Chondrocyte (in vitro differentiated cells): ENCODE measurements at regions not wholly inside any gene's neighbourhood (a gene's known extent, or its start where the extent isn't known, plus 50 kb on each side); places are given as distances from the start of the nearest gene placed in this dataset.

Source experiments
- DNase-seq: peaks from one replicate; pipeline ENCODE4 v3.0.0; 2021; ENCODE audit warnings: mixed read lengths, low spot score
- H3K27ac Mint-ChIP-seq: one replicate; pipeline ENCODE4 v1.8.0; 2021; ENCODE audit warnings: mild to moderate bottlenecking, moderate library complexity, mixed read lengths; ENCODE audit not compliant: unreplicated experiment
- H3K27me3 Mint-ChIP-seq: 2 replicates; pipeline ENCODE4 v1.8.0; 2021; ENCODE audit warnings: low read depth, mixed read lengths
- H3K36me3 Mint-ChIP-seq: 2 replicates; pipeline ENCODE4 v1.8.0; 2021; ENCODE audit warnings: low read depth, mixed read lengths
- H3K4me1 Mint-ChIP-seq: 2 replicates; pipeline ENCODE4 v1.8.0; 2021; ENCODE audit warnings: low read depth, mild to moderate bottlenecking, mixed read lengths
- H3K4me3 Mint-ChIP-seq: one replicate; pipeline ENCODE4 v1.8.0; 2021; ENCODE audit warnings: mild to moderate bottlenecking, moderate library complexity, mixed read lengths; ENCODE audit not compliant: unreplicated experiment
- H3K9me3 Mint-ChIP-seq: 2 replicates; pipeline ENCODE4 v1.8.0; 2021; ENCODE audit warnings: low read depth, mixed read lengths
- TF ChIP-seq, protein P1 (sequence below): fragments of 200-600 bp; sonication (generic); IDR thresholded peaks from 2 replicates; pipeline ENCODE4 v1.5.0; 2021; ENCODE audit warnings: antibody characterized with exemption, mild to moderate bottlenecking, moderate library complexity

DNA sequence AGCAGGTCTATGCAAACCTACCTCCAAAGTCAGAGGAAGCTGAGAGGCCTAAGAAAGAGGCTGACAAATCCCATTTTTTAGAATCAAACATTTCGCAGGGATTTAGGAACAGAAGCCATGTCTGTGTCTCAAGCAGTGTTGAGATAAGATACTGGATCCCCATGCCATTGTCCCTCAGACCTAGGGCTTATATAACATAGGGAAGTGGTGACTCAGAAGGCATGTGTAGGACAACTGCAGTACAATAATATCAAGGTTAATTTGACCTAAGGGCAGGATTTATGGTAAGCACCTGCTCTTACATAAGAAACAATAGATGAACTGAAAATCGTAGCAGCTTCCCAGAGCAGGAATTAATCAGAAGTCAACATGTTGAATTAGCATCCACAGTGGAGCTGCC lies 459.4 kb downstream of the ANXA1 start:
- TF ChIP-seq, protein P1, sequence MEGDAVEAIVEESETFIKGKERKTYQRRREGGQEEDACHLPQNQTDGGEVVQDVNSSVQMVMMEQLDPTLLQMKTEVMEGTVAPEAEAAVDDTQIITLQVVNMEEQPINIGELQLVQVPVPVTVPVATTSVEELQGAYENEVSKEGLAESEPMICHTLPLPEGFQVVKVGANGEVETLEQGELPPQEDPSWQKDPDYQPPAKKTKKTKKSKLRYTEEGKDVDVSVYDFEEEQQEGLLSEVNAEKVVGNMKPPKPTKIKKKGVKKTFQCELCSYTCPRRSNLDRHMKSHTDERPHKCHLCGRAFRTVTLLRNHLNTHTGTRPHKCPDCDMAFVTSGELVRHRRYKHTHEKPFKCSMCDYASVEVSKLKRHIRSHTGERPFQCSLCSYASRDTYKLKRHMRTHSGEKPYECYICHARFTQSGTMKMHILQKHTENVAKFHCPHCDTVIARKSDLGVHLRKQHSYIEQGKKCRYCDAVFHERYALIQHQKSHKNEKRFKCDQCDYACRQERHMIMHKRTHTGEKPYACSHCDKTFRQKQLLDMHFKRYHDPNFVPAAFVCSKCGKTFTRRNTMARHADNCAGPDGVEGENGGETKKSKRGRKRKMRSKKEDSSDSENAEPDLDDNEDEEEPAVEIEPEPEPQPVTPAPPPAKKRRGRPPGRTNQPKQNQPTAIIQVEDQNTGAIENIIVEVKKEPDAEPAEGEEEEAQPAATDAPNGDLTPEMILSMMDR, result no peak
- H3K9me3 Mint-ChIP-seq, result no peaks in the 10 kb centered on the region
- no peak overlapping the region for H3K4me3 Mint-ChIP-seq
- H3K27ac Mint-ChIP-seq, result no peak overlapping the region
- no peaks in the 10 kb centered on the region for H3K4me1 Mint-ChIP-seq
- peaks cover 9% of the 10 kb centered on the region for H3K27me3 Mint-ChIP-seq
- DNase-seq, result no peak
- no peaks in the 10 kb centered on the region for H3K36me3 Mint-ChIP-seq

DNA sequence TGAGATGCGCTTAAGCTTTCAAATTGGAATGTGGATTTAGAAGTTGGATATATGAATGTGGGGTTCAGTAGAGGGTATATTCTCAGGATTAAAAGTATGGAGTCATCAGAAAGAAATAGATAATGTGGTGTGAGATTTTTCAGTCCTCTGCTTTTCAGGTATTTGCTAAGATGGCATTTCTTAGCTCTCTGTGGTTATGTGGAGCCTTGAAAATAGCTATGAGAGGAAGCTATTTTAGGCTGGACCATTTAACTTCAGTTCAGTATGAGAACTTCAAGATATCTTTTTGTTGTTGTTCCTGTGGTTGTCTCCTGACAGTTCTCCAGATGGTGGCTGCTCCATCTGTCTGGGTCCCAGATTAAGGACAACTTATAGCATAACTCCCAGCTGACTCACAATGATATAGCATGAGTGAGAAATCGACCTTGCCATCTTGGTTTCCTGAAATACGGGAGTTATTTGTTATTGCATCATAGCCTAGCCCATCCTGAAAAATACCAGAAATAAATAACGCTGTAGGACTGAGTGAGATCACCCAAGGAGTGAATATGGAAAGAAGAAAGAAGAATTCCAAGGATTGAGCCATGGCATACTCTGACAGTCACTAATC lies 461.5 kb downstream of the ANXA1 start:
- H3K4me1 Mint-ChIP-seq, result no peaks in the 10 kb centered on the region
- H3K27ac Mint-ChIP-seq, result no peak overlapping the region
- H3K36me3 Mint-ChIP-seq, result no peaks in the 10 kb centered on the region
- no peak overlapping the region for H3K4me3 Mint-ChIP-seq
- DNase-seq, result no peak
- no peaks in the 10 kb centered on the region for H3K9me3 Mint-ChIP-seq
- TF ChIP-seq, protein P1, result no peak
- H3K27me3 Mint-ChIP-seq, result peaks cover 9% of the 10 kb centered on the region

DNA sequence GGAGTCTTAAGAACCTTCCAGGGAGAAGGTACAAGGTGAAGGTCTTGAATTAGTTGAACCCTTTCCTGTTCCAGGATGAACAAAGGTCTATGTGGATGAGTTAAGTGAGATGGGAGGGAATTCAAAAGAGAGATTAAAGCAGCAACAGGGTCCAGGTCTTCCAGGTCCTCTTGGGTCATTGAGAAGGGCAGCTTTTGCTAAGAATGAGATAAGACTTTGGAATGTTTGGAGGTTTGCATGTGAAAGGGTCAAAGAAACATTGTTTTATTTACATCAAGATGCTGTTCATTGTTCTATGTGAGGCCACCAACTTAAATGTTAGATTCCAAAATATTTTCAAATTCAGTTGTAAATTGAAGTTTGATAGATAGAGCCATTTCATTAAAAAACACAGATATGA lies 463.9 kb downstream of the ANXA1 start:
- Mint-ChIP-seq H3K4me1 (no peaks in the 10 kb centered on the region), H3K27me3 (peaks cover 4% of the 10 kb centered on the region), H3K27ac (no peak overlapping the region), H3K9me3 (no peaks in the 10 kb centered on the region), H3K36me3 (no peaks in the 10 kb centered on the region), H3K4me3 (no peak overlapping the region)
- no peak for DNase-seq
- TF ChIP-seq, protein P1, result no peak

DNA sequence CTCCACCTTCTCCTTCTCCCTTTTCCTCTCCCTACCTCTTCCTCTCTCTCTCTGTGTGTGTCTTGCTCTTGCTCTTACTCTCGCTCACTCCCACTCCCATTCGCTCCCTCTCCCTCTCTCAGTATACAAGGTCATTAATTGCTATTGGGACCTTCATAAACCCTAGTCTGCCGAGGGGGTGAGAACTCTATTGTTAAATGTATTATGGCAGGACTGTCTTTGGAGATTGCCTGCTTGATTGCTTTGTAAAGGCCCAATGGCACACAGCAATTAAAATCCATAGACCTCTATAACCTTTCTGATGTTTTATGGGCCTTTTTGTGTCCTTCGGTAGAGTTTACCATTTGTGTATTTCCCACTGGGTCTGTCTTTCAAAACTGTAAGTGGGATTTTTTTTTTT lies 465.9 kb downstream of the ANXA1 start:
- Mint-ChIP-seq H3K9me3 (no peaks in the 10 kb centered on the region), H3K27ac (no peak overlapping the region), H3K27me3 (peaks cover 4% of the 10 kb centered on the region), H3K4me3 (no peak overlapping the region), H3K36me3 (no peaks in the 10 kb centered on the region), H3K4me1 (no peaks in the 10 kb centered on the region)
- TF ChIP-seq, protein P1, result no peak
- DNase-seq, result no peak

DNA sequence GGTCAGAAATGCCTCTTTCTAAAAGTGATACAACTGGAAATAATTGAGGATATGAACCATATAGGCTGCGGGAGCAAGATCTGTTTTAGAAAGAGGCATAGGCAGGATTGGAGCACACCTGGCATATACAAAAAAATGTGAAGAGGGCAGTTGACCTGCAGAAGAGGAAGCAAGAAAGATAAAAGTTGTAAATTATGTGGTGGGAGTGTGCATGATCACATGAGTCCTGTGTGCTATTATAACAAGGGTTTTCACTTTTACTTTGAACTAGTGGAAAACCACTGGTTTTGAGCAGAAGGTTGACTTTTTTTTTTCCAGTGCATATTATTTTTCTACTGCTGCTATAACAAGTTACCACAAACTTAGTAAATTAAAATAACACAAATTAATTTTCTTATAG lies 489.3 kb downstream of the ANXA1 start:
- no peak overlapping the region for H3K4me3 Mint-ChIP-seq
- TF ChIP-seq, protein P1, result no peak
- DNase-seq, result no peak

More for the DNA sequence above, 489.3 kb downstream of the ANXA1 start:
- no peaks in the 10 kb centered on the region for H3K9me3 Mint-ChIP-seq
- no peak overlapping the region for H3K27ac Mint-ChIP-seq
- no peaks in the 10 kb centered on the region for H3K4me1 Mint-ChIP-seq
- no peaks in the 10 kb centered on the region for H3K36me3 Mint-ChIP-seq
- H3K27me3 Mint-ChIP-seq, result peaks cover 4% of the 10 kb centered on the region
